ENCODE measurements at regions not wholly inside any gene's neighbourhood (a gene's known extent, or its start where the extent isn't known, plus 50 kb on each side); places are given as distances from the start of the nearest gene placed in this dataset.

DNA sequence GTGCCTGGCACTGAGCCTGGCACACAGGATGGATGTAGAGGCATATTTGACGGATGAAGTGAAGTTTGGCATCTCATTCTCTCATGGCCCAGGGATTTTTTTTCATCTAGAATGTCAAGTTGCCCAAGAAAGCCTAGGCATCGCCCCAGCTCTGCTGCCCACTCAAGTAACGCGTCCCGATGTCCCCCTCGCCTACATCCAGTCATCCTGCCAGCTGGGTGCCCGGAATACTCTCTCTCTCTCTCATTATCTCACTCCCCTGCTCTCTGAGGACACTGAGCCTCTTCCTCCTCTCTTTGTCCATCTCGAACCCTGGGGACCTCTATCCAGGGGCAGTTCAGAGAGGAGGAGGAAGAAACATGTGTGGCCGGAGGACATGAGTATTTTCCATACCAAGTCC, 142.3 kb upstream of the ZC3H12A start:
- CTCF ChIA-PET = interaction anchor here (1.0 kb wide), 1 partner anchor 8 kb away, joined by 5 read pairs; no protein-coding TSS in a partner anchor

DNA sequence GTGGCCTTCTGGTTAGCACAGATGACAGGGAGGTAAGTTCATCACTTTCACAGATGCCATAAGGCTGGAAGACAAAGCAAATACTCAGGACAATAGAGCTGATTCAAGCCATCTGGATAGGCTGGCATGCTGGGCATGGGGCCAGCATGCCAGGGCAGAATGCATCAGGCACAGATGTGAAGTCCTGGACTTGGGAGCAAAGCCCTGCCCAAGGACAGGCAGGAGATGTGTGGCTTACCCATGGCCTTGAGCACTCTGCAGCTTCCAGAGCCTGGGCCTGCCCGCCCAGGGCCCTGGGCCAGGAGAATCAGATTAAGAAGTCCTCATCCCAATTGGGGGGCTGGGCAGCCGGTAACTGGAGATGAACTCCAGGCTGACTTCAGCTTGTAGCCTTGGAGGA, 135.7 kb upstream of the ZC3H12A start:
- intact Hi-C loops (cut with micrococcal nuclease) = no loop called here
- TF ChIP-seq, protein P1, sequence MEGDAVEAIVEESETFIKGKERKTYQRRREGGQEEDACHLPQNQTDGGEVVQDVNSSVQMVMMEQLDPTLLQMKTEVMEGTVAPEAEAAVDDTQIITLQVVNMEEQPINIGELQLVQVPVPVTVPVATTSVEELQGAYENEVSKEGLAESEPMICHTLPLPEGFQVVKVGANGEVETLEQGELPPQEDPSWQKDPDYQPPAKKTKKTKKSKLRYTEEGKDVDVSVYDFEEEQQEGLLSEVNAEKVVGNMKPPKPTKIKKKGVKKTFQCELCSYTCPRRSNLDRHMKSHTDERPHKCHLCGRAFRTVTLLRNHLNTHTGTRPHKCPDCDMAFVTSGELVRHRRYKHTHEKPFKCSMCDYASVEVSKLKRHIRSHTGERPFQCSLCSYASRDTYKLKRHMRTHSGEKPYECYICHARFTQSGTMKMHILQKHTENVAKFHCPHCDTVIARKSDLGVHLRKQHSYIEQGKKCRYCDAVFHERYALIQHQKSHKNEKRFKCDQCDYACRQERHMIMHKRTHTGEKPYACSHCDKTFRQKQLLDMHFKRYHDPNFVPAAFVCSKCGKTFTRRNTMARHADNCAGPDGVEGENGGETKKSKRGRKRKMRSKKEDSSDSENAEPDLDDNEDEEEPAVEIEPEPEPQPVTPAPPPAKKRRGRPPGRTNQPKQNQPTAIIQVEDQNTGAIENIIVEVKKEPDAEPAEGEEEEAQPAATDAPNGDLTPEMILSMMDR (IDR thresholded peaks at IDR 0.05) = no peak
- TF ChIP-seq EZH2 (IDR thresholded peaks at IDR 0.05; ENCODE audit: borderline replicate concordance, insufficient read depth, low read depth, low read length, poor library complexity, severe bottlenecking) = no peak
- H3K4me1 ChIP-seq (ENCODE audit: control insufficient read depth in 2 of 2, insufficient read depth in 2 of 2, low read length in 2 of 2) = no peaks in the 10 kb centered on the region
- Mint-ChIP-seq H3K4me3 (no peak overlapping the region), H3K4me1 (no peaks in the 10 kb centered on the region), H3K27ac (no peak overlapping the region), H3K9me3 (ENCODE audit: insufficient read depth) (no peaks in the 10 kb centered on the region), H3K27me3 (peaks cover 14% of the 10 kb centered on the region)
- H3K4me3 ChIP-seq (ENCODE audit: control extremely low read depth in 1 of 5, extremely low read depth in 1 of 5, insufficient read depth in 1 of 5, low read depth in 2 of 5, low read length in 4 of 5) = no peak overlapping the region
- peaks cover 0 to 15% (median 0%) of the 10 kb centered on the region in 3 donors for H3K9me3 ChIP-seq (ENCODE audit: control extremely low read depth in 1 of 3, control insufficient read depth in 2 of 3, insufficient read depth in 1 of 3, low read length in 2 of 3)
- no peaks in the 10 kb centered on the region for H3K36me3 ChIP-seq (replicated peaks in 1 of 2; ENCODE audit: control extremely low read depth in 1 of 2, control insufficient read depth in 1 of 2, extremely low read depth in 1 of 2, insufficient read depth in 2 of 2, low read length in 1 of 2)
- DNase-seq = no peak
- H3K27me3 ChIP-seq (replicated peaks in 1 of 4; ENCODE audit: control extremely low read depth in 1 of 4, control insufficient read depth in 3 of 4, insufficient read depth in 4 of 4, low read length in 3 of 4) = peaks cover 0 to 14% (median 2%) of the 10 kb centered on the region in 4 experiments
- H4K20me1 ChIP-seq (ENCODE audit: control insufficient read depth, insufficient read depth, low read length, poor library complexity, severe bottlenecking) = no peaks in the 10 kb centered on the region
- no peak overlapping the region for H3K9ac ChIP-seq (ENCODE audit: low read length)
- POLR2A ChIA-PET = no interaction called here
- no peaks in the 10 kb centered on the region for H3K79me2 ChIP-seq (ENCODE audit: control insufficient read depth, insufficient read depth, low read length)
- H3K4me2 ChIP-seq (replicated peaks; ENCODE audit: low read depth, low read length, poor library complexity, severe bottlenecking) = no peak overlapping the region
- H3K27ac ChIP-seq (ENCODE audit: low read length in 2 of 2) = no peak overlapping the region
- no peak for ATAC-seq (ENCODE audit: low read depth)
- CTCF ChIA-PET = no interaction called here
- H2AFZ ChIP-seq (ENCODE audit: insufficient read depth, low read depth, low read length, poor library complexity, severe bottlenecking) = no peak overlapping the region
- WGBS (ENCODE audit: insufficient coverage) = 94% methylated on average over 2 of the region's 2 CpGs

More for the DNA sequence above, 142.3 kb upstream of the ZC3H12A start:
- H3K4me2 ChIP-seq (replicated peaks; ENCODE audit: low read depth, low read length, poor library complexity, severe bottlenecking) = no peak overlapping the region
- no peak overlapping the region for H3K27ac Mint-ChIP-seq
- no peaks in the 10 kb centered on the region for H3K9me3 Mint-ChIP-seq (ENCODE audit: insufficient read depth)
- no peak overlapping the region for H3K27ac ChIP-seq (ENCODE audit: low read length in 2 of 2)
- no peak overlapping the region for H2AFZ ChIP-seq (ENCODE audit: insufficient read depth, low read depth, low read length, poor library complexity, severe bottlenecking)
- no peaks in the 10 kb centered on the region for H3K4me1 ChIP-seq (ENCODE audit: control insufficient read depth in 2 of 2, insufficient read depth in 2 of 2, low read length in 2 of 2)
- H3K27me3 ChIP-seq (replicated peaks in 1 of 4; ENCODE audit: control extremely low read depth in 1 of 4, control insufficient read depth in 3 of 4, insufficient read depth in 4 of 4, low read length in 3 of 4) = peaks cover 0 to 8% (median under 1%) of the 10 kb centered on the region in 4 experiments
- ATAC-seq (ENCODE audit: low read depth) (no peak), DNase-seq (no peak)
- H3K4me3 ChIP-seq (ENCODE audit: control extremely low read depth in 1 of 5, extremely low read depth in 1 of 5, insufficient read depth in 1 of 5, low read depth in 2 of 5, low read length in 4 of 5) = no peak overlapping the region
- WGBS (ENCODE audit: insufficient coverage) = 87% methylated on average over 5 of the region's 9 CpGs
- H3K4me3 Mint-ChIP-seq = no peak overlapping the region
- no peaks in the 10 kb centered on the region for H4K20me1 ChIP-seq (ENCODE audit: control insufficient read depth, insufficient read depth, low read length, poor library complexity, severe bottlenecking)
- H3K27me3 Mint-ChIP-seq = peaks cover 17% of the 10 kb centered on the region
- TF ChIP-seq EZH2 (IDR thresholded peaks at IDR 0.05; ENCODE audit: borderline replicate concordance, insufficient read depth, low read depth, low read length, poor library complexity, severe bottlenecking) = no peak
- TF ChIP-seq, protein P1 (IDR thresholded peaks at IDR 0.05) = no peak
- H3K4me1 Mint-ChIP-seq = no peaks in the 10 kb centered on the region
- peaks cover 0 to 10% (median 0%) of the 10 kb centered on the region in 3 donors for H3K9me3 ChIP-seq (ENCODE audit: control extremely low read depth in 1 of 3, control insufficient read depth in 2 of 3, insufficient read depth in 1 of 3, low read length in 2 of 3)
- no peak overlapping the region for H3K9ac ChIP-seq (ENCODE audit: low read length)
- POLR2A ChIA-PET = no interaction called here
- no peaks in the 10 kb centered on the region for H3K79me2 ChIP-seq (ENCODE audit: control insufficient read depth, insufficient read depth, low read length)
- H3K36me3 ChIP-seq (replicated peaks in 1 of 2; ENCODE audit: control extremely low read depth in 1 of 2, control insufficient read depth in 1 of 2, extremely low read depth in 1 of 2, insufficient read depth in 2 of 2, low read length in 1 of 2) = no peaks in the 10 kb centered on the region
- intact Hi-C loops (cut with micrococcal nuclease) = no loop called here
